GM19467 (cell line): ENCODE measurements at regions not wholly inside any gene's neighbourhood (a gene's known extent, or its start where the extent isn't known, plus 50 kb on each side); places are given as distances from the start of the nearest gene placed in this dataset.

Source experiments
- ATAC-seq: cut with Tn5 transposase; IDR thresholded peaks from one replicate; pipeline ENCODE4 v1.9.1; 2021; ENCODE audit warnings: mild to moderate bottlenecking, moderate library complexity; ENCODE audit not compliant: unreplicated experiment

- no peak for ATAC-seq
Observed at GRCh38 chr13:83618966-83619365, 263.3 kb downstream of the SLITRK1 start.

DNA sequence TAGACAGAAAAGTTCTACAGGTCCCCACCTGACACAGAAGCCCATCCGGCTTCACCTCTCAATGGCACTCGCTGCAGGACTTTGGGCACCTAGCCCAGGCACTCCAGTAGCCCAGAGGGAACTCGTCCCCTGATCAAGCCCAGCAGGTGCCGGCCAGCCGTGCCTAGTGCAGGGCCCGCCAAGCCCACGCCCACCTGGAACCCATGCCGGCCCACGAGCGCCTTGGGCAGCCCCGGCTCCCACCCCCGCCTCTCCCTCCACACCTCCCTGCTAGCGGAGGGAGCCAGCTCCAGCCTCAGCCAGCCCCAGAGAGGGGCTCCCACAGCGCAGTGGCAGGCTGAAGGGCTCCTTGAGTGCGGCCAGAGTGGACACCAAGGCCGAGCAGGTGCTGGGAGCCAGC is 268.8 kb downstream of the SLITRK1 start:
- no peak for ATAC-seq

DNA sequence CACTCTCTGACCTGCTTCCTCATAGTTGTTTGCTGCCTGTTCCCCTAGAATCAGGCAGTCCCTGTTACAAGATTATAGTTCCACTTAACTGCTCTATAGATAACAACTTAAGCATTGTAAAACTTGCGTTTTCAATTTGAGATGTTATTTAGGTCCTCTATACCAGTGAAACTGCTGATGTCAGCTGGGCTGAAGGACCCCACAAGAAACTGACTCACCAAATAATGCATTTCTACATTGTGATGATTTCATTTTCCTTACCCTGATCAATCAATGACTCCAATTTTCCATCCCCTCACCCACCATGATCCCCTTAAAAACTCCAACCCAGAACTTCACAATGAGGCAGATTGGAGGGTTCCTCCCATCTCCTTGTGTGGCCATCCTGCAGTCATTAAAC is 280.7 kb downstream of the SLITRK1 start:
- no peak for ATAC-seq

DNA sequence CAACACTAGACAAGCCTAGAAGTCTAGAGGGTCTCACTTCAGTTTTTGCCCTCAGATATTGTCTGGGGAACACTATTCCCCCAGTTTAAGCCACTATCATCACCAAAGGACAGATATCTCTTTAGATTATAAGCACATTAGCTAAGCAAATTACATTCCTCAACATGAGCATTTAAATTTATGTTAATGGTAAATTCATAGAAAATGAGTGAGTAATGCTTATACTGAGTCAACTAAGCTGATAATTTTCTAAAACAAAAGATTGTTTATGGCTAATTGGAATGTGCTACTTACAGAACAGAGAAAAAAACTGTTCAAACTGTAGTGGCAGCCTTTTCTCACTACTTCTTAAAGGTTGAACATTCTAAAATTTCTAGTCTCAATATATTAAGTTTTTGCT is 290.2 kb downstream of the SLITRK1 start:
- ATAC-seq = no peak

- ATAC-seq = no peak
Observed at GRCh38 chr13:83589814-83590213, 292.5 kb downstream of the SLITRK1 start.

DNA sequence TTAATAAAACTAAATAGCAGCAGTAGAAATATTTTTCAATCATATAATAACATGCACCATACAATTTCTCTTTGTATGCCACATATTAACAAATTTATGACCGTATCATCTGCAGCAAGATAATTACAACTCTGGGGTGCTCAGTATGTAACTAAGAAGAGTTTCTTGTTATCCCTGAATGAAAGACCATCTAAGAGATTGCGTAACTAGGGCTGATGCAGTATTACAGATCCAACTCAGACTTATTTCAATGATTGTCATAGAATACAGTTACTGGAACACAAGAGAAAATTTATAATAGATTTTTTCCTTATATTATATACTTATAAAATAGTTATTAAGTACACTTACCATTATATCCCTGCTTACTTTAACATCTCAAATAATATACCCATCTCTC is 305.1 kb downstream of the SLITRK1 start:
- no peak for ATAC-seq

DNA sequence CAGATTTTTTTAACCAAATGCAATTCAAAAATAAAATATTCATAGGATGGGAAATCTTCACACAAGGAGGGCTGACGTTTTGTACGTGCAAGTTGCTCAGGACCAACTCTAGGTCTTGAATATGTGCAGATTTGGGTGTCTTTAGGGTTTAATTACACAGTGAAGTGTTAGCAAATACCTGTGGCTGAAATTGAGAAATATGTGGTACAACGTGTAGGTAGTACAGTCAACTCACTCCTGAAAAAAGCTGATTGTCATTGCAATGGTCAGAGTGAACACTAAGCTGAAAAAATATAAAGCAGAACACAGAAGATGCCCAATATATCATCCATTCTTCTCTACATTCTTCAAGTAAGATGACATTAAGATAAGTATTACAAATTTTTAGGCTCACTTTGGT is 314.3 kb downstream of the SLITRK1 start:
- ATAC-seq = no peak

DNA sequence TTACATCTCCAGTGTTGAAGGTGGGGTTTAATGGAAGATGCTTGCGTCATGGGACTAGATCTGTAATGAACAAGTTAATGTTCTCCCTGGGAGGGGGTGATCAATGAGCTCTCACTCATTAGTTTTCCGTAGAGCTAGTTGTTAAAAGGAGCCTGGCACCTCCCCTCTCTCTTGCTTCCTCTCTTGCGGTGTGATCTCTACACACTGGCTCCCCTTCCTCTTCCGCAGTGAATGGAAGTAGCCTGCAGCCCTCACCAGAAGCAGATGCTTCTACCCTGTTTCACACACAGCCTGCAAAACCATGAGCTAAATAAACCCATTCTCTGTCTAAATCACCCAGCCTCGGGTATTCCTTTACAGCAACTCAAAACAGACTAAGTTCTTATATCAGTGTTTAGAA is 318.8 kb downstream of the SLITRK1 start:
- ATAC-seq = no peak

GRCh38 chr13:83557845-83558244 is 324.4 kb downstream of the SLITRK1 start:
- no peak for ATAC-seq

DNA sequence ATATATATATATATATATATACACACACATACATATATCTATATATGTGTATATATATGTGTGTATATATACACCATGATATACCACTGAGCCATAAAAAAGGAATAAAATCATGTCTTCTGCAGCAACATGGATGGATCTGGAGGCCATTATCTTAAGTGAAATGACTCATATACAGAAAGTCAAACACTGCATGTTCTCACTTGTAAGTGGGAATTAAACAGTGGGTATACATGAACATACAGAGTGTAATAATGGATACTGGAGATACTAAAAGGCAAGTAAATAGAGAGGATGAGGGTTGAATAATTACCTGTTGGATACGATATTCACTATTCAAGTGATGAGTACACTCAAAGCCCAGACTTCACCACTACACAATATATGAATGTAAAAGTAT is 332.6 kb downstream of the SLITRK1 start:
- no peak for ATAC-seq

GRCh38 chr13:83547043-83547442 is 335.2 kb downstream of the SLITRK1 start:
- ATAC-seq = no peak

DNA sequence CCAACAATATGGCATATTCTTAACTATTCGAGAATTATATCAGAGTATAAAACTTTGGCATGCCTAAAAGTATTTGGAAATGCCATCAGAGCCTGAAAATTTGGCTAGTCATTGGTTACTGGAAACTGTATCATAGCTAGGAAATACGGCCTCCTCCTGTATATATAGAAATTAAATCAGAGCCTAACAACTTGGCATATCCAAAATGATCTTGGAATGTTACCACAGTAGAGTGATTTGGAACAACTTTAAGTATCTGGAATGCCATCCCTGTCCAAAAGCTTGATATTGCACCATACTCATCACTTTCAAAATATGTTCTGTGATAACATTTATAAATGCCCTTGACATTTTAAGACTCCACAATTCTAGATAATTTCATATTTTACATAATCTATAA is 335.8 kb downstream of the SLITRK1 start:
- no peak for ATAC-seq

DNA sequence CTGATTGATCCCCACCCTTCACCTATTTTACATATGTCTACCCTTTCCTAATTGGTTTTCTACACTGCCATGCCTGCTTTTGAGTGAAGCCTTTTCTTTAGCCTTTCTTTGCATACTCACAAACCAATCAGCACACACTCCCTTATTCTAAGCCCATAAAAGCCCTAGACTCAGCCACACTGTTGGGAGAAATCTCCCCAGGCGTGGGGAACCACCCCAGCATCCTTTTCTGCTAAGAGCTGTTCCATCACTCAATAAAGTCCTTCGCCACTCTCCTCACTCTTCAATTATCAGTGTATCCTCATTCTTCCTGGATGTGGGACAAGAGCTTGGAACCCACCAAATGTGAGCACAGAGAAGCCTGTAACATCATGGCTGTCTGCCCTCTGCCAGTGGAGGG is 343.6 kb downstream of the SLITRK1 start:
- no peak for ATAC-seq

DNA sequence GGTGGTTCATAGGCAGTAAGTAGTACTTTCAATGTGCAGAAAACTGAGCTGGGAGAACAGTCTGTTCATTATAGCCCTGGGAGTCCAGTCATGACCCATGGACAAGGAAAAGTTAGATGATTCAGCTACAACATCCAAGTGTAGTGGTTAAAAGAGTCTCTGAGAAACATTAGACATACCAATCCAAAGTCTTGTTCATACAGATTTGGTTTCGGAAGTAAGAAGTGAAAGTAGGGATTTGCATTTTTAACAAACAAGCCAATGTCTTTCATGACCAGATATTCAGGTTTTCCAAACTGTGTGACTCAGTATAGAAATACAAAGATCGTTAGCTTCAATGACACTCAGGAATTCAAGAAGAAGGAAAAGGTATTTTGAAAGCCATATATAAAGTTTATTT is 345.3 kb downstream of the SLITRK1 start:
- no peak for ATAC-seq

- ATAC-seq = no peak
Observed at GRCh38 chr13:83536153-83536552, 346.1 kb downstream of the SLITRK1 start.

GRCh38 chr13:83532809-83533208 is 349.5 kb downstream of the SLITRK1 start:
- ATAC-seq = no peak

DNA sequence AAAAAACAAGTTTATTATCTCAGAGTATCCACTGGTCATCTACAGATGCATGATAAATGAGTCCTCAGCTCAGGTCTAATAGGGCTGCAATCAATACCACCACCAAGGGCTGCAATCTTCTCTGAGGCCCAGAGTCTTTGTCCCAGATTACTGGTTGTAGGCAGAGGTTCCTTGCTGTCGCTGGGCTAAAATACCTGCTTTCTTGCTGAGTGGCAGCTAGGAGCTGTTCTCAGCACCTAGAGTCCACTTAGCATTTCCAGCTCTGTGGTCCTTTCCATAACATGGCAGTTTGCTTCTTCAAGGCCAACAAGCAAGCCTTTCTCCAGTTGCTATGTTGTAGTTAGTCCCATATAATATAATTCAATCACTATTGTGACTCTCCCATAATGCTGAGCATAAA is 351.3 kb downstream of the SLITRK1 start:
- no peak for ATAC-seq

- no peak for ATAC-seq
Observed at GRCh38 chr13:83516781-83517180, 365.5 kb downstream of the SLITRK1 start.

GRCh38 chr13:83515268-83516015 is 366.8 kb downstream of the SLITRK1 start:
- ATAC-seq = no peak

DNA sequence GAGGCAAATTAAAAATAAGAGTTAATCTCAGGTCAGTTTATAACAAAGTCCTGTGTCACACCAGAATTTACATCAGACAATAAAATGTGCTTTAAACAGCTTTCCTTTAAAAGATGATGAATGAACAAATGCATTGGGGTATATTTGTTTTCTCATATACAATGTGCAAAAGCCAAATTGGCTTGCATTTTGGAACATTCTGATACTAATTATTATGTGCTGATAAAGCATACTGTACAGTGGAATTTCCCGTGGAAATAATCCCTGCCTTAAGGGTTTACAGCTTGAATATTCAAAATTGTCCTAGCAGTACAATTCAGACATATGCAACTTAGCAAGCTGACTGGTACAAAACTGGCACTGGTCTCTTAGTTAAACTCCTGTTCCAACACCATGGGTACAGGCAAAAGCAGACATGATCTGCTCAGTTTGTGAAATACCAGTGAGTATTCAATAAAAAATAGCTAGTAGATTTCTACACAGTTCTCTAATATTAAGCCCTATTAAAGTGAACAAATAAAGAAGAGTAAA is 373.4 kb downstream of the SLITRK1 start:
- no peak for ATAC-seq

GRCh38 chr13:83503424-83503823 is 378.9 kb downstream of the SLITRK1 start:
- no peak for ATAC-seq

DNA sequence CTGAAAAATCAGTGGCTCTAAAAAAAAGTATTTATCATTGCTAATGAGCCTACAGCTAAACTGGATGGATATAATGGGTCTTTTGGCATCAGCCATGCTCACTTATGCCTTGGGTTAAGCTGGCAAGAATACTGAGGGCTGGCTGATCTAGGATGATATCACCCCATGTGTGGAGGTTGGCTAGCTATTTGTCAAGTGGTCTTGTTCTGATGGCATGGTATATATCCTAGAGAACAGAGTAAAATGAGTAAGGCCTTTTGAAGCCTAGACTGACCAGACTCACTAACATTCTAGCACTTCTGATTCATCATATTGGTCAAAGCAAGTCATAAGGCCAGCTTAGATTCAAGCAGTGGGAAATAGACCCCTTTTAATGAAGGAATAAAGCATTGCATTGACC is 383.0 kb downstream of the SLITRK1 start:
- ATAC-seq = no peak
